ENCODE measurements at regions not wholly inside any gene's neighbourhood (a gene's known extent, or its start where the extent isn't known, plus 50 kb on each side); places are given as distances from the start of the nearest gene placed in this dataset.
"Not testable (repeated sequence)": the region's sequence is repeated elsewhere in the genome, so short reads cannot be mapped to it uniquely, and the experiment has no call there.

GRCh38 chr3:195983880-195984279, 75.5 kb upstream of the TNK2 start:
- TF ChIP-seq CTCF (conservative IDR thresholded peaks at IDR 0.05; ENCODE audit: low read length); EZH2phosphoT487 (IDR thresholded peaks at IDR 0.05; ENCODE audit: borderline replicate concordance): not testable (repeated sequence)

All from Loucy (cell line).